ENCODE measurements at regions not wholly inside any gene's neighbourhood (a gene's known extent, or its start where the extent isn't known, plus 50 kb on each side); places are given as distances from the start of the nearest gene placed in this dataset.

GRCh38 chr2:120682654-120683053, 53.0 kb upstream of the GLI2 start:
- DNase-seq: no peak
- H3K4me1 ChIP-seq (ENCODE audit: low read length): 0 out of 2 replicates have a peak, but pooled peaks cover 3% of the 10 kb centered on the region
- H3K9me3 ChIP-seq (replicated peaks; ENCODE audit: insufficient read depth, low read length): no peaks in the 10 kb centered on the region
- no peaks in the 10 kb centered on the region for H3F3A ChIP-seq (ENCODE audit: insufficient read depth, low read length)
- H3K9ac ChIP-seq (ENCODE audit: low read length): no peak overlapping the region
- no peak overlapping the region for H3K4me3 ChIP-seq (ENCODE audit: low read length)
- no peaks in the 10 kb centered on the region for H3K9me2 ChIP-seq (replicated peaks; ENCODE audit: insufficient read depth, low read length)
- H3K27me3 ChIP-seq (replicated peaks; ENCODE audit: insufficient read depth, low read length): peaks cover 2% of the 10 kb centered on the region; the same call in 1 of the 2 replicates
- no peaks in the 10 kb centered on the region for H4K20me1 ChIP-seq (ENCODE audit: insufficient read depth, low read length)
- no peak overlapping the region for H3K27ac ChIP-seq (ENCODE audit: low read length)
- no peak overlapping the region for H2AFZ ChIP-seq (ENCODE audit: low read length)
- no peak overlapping the region for H3K4me2 ChIP-seq (ENCODE audit: low read depth, low read length)
- TF ChIP-seq CTCF (IDR thresholded peaks at IDR 0.05; ENCODE audit: low read length) (no peak), EZH2phosphoT487 (IDR thresholded peaks at IDR 0.05; ENCODE audit: low read length) (no peak), EZH2 (optimal IDR thresholded peaks at IDR 0.05; ENCODE audit: low read depth, low read length) (no peak)
- H3K36me3 ChIP-seq (replicated peaks; ENCODE audit: insufficient read depth, low read length): no peaks in the 10 kb centered on the region
- H3K79me2 ChIP-seq (ENCODE audit: low read length): no peaks in the 10 kb centered on the region

- H3K9me2 ChIP-seq (replicated peaks; ENCODE audit: insufficient read depth, low read length): no peaks in the 10 kb centered on the region
These were observed 52.6 kb upstream of the GLI2 start for GRCh38 chr2:120683081-120683480.

GRCh38 chr2:120683701-120684100, 52.0 kb upstream of the GLI2 start:
- Histone ChIP-seq H3K79me2 (ENCODE audit: low read length) (no peaks in the 10 kb centered on the region), H3K9ac (ENCODE audit: low read length) (no peak overlapping the region), H3K4me2 (ENCODE audit: low read depth, low read length) (no peak overlapping the region), H3K27me3 (replicated peaks; ENCODE audit: insufficient read depth, low read length) (0 out of 2 replicates have a peak, but pooled peaks cover under 1% of the 10 kb centered on the region), H3K4me3 (ENCODE audit: low read length) (no peak overlapping the region), H3F3A (ENCODE audit: insufficient read depth, low read length) (no peaks in the 10 kb centered on the region), H3K36me3 (replicated peaks; ENCODE audit: insufficient read depth, low read length) (no peaks in the 10 kb centered on the region), H3K4me1 (ENCODE audit: low read length) (0 out of 2 replicates have a peak, but pooled peaks cover 3% of the 10 kb centered on the region), H3K27ac (ENCODE audit: low read length) (no peak overlapping the region), H3K9me2 (replicated peaks; ENCODE audit: insufficient read depth, low read length) (no peaks in the 10 kb centered on the region), H3K9me3 (replicated peaks; ENCODE audit: insufficient read depth, low read length) (no peaks in the 10 kb centered on the region), H2AFZ (ENCODE audit: low read length) (no peak overlapping the region), H4K20me1 (ENCODE audit: insufficient read depth, low read length) (no peaks in the 10 kb centered on the region)
- TF ChIP-seq CTCF (IDR thresholded peaks at IDR 0.05; ENCODE audit: low read length): no peak
- no peak for TF ChIP-seq EZH2 (optimal IDR thresholded peaks at IDR 0.05; ENCODE audit: low read depth, low read length)
- TF ChIP-seq EZH2phosphoT487 (IDR thresholded peaks at IDR 0.05; ENCODE audit: low read length): no peak
- DNase-seq: no peak

More at GRCh38 chr2:120683081-120683480, 52.6 kb upstream of the GLI2 start:
- Histone ChIP-seq H3K36me3 (replicated peaks; ENCODE audit: insufficient read depth, low read length) (no peaks in the 10 kb centered on the region), H2AFZ (ENCODE audit: low read length) (no peak overlapping the region), H4K20me1 (ENCODE audit: insufficient read depth, low read length) (no peaks in the 10 kb centered on the region), H3K9ac (ENCODE audit: low read length) (no peak overlapping the region), H3K4me2 (ENCODE audit: low read depth, low read length) (no peak overlapping the region), H3K27ac (ENCODE audit: low read length) (no peak overlapping the region), H3K79me2 (ENCODE audit: low read length) (no peaks in the 10 kb centered on the region), H3K27me3 (replicated peaks; ENCODE audit: insufficient read depth, low read length) (no peaks in the 10 kb centered on the region), H3K4me1 (ENCODE audit: low read length) (0 out of 2 replicates have a peak, but pooled peaks cover 3% of the 10 kb centered on the region), H3F3A (ENCODE audit: insufficient read depth, low read length) (no peaks in the 10 kb centered on the region), H3K9me3 (replicated peaks; ENCODE audit: insufficient read depth, low read length) (no peaks in the 10 kb centered on the region), H3K4me3 (ENCODE audit: low read length) (no peak overlapping the region)
- TF ChIP-seq EZH2 (optimal IDR thresholded peaks at IDR 0.05; ENCODE audit: low read depth, low read length): no peak
- TF ChIP-seq EZH2phosphoT487 (IDR thresholded peaks at IDR 0.05; ENCODE audit: low read length): no peak
- TF ChIP-seq CTCF (IDR thresholded peaks at IDR 0.05; ENCODE audit: low read length): no peak
- no peak for DNase-seq

Data from MM.1S (cell line).